BLaER1 (cell line): ENCODE measurements at regions not wholly inside any gene's neighbourhood (a gene's known extent, or its start where the extent isn't known, plus 50 kb on each side); places are given as distances from the start of the nearest gene placed in this dataset.
"Not testable (repeated sequence)": the region's sequence is repeated elsewhere in the genome, so short reads cannot be mapped to it uniquely, and the experiment has no call there.

Source experiments
- H3K27ac ChIP-seq: shearing (Covaris generic); formaldehyde crosslinking; 2 replicates; pipeline ENCODE4 v1.8.1; 2022
- H3K27me3 ChIP-seq: shearing (Covaris generic); formaldehyde crosslinking; 2 replicates; pipeline ENCODE4 v1.8.1; 2022
- H3K36me3 ChIP-seq: shearing (Covaris generic); formaldehyde crosslinking; 2 replicates; pipeline ENCODE4 v1.8.1; 2022
- H3K4me1 ChIP-seq: shearing (Covaris generic); formaldehyde crosslinking; 2 replicates; pipeline ENCODE4 v1.8.1; 2022
- H3K4me2 ChIP-seq: shearing (Covaris generic); formaldehyde crosslinking; 2 replicates; pipeline ENCODE4 v1.8.1; 2022
- H3K4me3 ChIP-seq: shearing (Covaris generic); formaldehyde crosslinking; 2 replicates; pipeline ENCODE4 v1.8.1; 2022
- H3K9ac ChIP-seq: shearing (Covaris generic); formaldehyde crosslinking; 2 replicates; pipeline ENCODE4 v1.8.1; 2022
- H3K9me3 ChIP-seq: shearing (Covaris generic); formaldehyde crosslinking; 2 replicates; pipeline ENCODE4 v1.8.1; 2022
- H4K20me1 ChIP-seq: shearing (Covaris generic); formaldehyde crosslinking; 2 replicates; pipeline ENCODE4 v1.8.1; 2022
- Cebpa-rat ChIP-seq: shearing (Covaris generic); IDR thresholded peaks from 2 replicates; pipeline ENCODE4 v1.8.1; 2022

DNA sequence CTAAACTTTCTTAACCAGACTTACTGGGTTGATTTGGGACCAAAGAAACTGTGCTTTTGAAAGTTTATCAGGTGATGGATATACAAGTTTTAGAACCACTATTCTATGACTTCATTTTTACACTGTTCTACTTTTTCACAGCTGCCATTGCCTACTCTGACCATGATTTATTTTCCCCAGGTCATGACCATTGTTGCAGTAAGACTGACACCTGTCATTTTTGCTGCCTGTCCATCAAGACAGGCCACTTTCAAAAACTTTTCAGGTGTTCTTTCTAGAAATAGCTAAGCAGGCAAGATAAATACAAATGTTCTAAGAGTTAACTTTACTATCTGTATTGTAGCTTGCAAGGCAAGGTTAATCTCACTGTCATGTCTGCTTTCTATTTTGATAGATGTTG, 147.9 kb upstream of the SEMA3C start:
- TF ChIP-seq Cebpa-rat: no peak
- H3K36me3 ChIP-seq: no peaks in the 10 kb centered on the region

DNA sequence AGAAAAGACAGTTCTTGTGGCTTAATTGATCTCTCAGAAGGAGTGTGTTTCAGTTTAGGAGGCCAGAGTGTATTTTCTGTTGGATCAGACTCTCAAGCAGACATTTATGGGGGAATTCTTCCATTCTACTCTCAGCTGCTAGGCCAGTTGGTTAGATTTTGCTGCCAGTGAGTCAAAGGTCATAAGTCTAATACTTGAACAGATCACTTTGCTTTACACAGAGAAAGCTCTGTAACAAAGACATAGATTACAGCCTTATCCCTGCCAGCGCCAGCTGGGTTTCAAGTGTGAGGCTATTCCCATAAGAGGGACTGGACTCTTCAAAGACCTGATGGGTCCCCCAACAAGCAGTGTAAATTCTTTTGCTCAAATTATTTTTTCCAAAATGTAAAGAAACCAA, 145.6 kb upstream of the SEMA3C start:
- Histone ChIP-seq H3K4me2 (no peak overlapping the region), H3K27me3 (no peaks in the 10 kb centered on the region), H4K20me1 (no peaks in the 10 kb centered on the region), H3K27ac (no peak overlapping the region), H3K4me1 (no peaks in the 10 kb centered on the region), H3K4me3 (no peak overlapping the region), H3K9ac (no peak overlapping the region), H3K9me3 (0 out of 2 replicates have a peak, but pooled peaks cover 1% of the 10 kb centered on the region), H3K36me3 (no peaks in the 10 kb centered on the region)
- TF ChIP-seq Cebpa-rat: no peak

More for the DNA sequence above, 147.9 kb upstream of the SEMA3C start:
- Histone ChIP-seq H3K4me1 (no peaks in the 10 kb centered on the region), H3K4me3 (no peak overlapping the region), H4K20me1 (no peaks in the 10 kb centered on the region), H3K9me3 (peaks cover 16% of the 10 kb centered on the region), H3K27me3 (no peaks in the 10 kb centered on the region), H3K9ac (no peak overlapping the region), H3K27ac (no peak overlapping the region), H3K4me2 (no peak overlapping the region)

DNA sequence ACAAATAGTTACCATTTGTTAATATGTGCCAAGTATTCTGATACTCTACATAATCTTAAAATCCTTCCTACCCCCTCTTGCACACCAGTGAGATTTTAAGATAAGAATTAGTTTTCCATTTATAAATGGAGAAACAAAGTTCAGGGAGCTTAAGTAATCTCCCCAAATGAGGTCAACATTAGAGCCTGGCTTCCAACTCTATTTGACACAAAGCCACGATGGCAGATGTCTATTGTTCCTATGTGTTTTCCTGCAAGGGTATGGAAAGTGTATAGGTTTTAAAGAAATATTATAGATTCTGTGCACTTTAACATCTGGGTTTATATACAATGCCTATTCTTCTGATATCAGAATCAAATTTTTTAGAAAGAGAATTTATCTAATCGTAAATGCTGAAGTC, 143.9 kb upstream of the SEMA3C start:
- TF ChIP-seq Cebpa-rat: no peak

GRCh38 chr7:81057469-81057868, 138.6 kb upstream of the SEMA3C start:
- H3K27me3 ChIP-seq, H3K9ac ChIP-seq, H3K27ac ChIP-seq, H3K4me3 ChIP-seq, H3K36me3 ChIP-seq, H4K20me1 ChIP-seq, H3K4me1 ChIP-seq, H3K4me2 ChIP-seq, H3K9me3 ChIP-seq: not testable (repeated sequence)

More for the DNA sequence above, 143.9 kb upstream of the SEMA3C start:
- Histone ChIP-seq H3K4me1 (no peaks in the 10 kb centered on the region), H3K4me2 (no peak overlapping the region), H3K36me3 (no peaks in the 10 kb centered on the region), H4K20me1 (no peaks in the 10 kb centered on the region), H3K27me3 (no peaks in the 10 kb centered on the region), H3K9me3 (no peaks in the 10 kb centered on the region), H3K27ac (no peak overlapping the region), H3K4me3 (no peak overlapping the region), H3K9ac (no peak overlapping the region)

DNA sequence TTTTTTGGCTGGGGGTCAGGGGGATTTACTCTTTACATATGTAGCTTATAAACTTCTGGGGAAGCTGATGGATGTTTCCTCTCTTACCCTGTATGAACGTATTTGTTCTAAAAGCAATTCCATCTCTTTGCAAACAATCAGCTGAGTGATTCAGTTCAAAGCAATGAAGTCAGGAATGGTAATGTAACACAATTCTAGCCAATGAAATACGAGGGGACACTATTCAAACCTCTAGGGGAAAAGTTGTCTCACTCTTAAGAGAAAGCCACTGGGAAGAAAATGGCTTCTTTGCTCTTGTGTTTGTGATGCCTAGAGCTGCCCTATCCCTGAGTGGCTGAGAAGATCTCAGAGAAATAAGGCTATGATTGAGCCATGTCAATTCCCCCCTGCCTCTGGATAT, 134.8 kb upstream of the SEMA3C start:
- Histone ChIP-seq H3K9me3 (0 out of 2 replicates have a peak, but pooled peaks cover 4% of the 10 kb centered on the region), H3K4me2 (no peak overlapping the region)

GRCh38 chr7:81051811-81052413, 133.1 kb upstream of the SEMA3C start:
- Histone ChIP-seq H4K20me1 (no peaks in the 10 kb centered on the region), H3K9ac (no peak overlapping the region), H3K27me3 (no peaks in the 10 kb centered on the region), H3K27ac (no peak overlapping the region), H3K9me3 (peaks cover 11% of the 10 kb centered on the region; the same call in 1 of the 2 replicates), H3K4me1 (no peaks in the 10 kb centered on the region), H3K36me3 (no peaks in the 10 kb centered on the region), H3K4me2 (no peak overlapping the region), H3K4me3 (no peak overlapping the region)
- TF ChIP-seq Cebpa-rat: no peak

More for the DNA sequence above, 134.8 kb upstream of the SEMA3C start:
- Histone ChIP-seq H3K27ac (no peak overlapping the region), H3K4me3 (no peak overlapping the region), H3K4me1 (no peaks in the 10 kb centered on the region), H3K36me3 (no peaks in the 10 kb centered on the region), H3K9ac (no peak overlapping the region), H4K20me1 (no peaks in the 10 kb centered on the region), H3K27me3 (no peaks in the 10 kb centered on the region)
- TF ChIP-seq Cebpa-rat: no peak

- Histone ChIP-seq H3K4me2 (no peak overlapping the region), H3K27me3 (no peaks in the 10 kb centered on the region), H3K9me3 (peaks cover 16% of the 10 kb centered on the region; the same call in 1 of the 2 replicates), H4K20me1 (no peaks in the 10 kb centered on the region), H3K4me3 (no peak overlapping the region), H3K9ac (no peak overlapping the region), H3K4me1 (no peaks in the 10 kb centered on the region), H3K36me3 (no peaks in the 10 kb centered on the region), H3K27ac (no peak overlapping the region)
- no peak for TF ChIP-seq Cebpa-rat
Measured at GRCh38 chr7:81045491-81046030, 126.7 kb upstream of the SEMA3C start.

DNA sequence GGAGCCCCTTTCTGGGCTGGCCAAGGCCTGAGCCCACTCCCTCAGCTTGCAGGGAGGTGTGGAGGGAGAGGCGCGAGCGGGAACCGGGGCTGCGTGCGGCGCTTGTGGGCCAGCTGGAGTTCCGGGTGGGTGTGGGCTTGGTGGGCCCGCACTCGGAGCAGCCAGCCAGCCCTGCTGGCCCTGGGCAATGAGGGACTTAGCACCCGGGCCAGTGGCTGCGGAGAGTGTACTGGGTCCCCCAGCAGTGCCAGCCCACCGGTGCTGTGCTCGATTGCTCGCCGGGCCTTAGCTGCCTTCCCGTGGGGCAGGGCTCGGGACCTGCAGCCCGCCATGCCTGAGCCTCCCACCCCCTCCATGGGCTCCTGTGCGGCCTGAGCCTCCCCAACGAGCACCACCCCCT, 123.8 kb upstream of the SEMA3C start:
- H3K36me3 ChIP-seq, H4K20me1 ChIP-seq, H3K4me1 ChIP-seq, H3K9ac ChIP-seq, H3K27ac ChIP-seq, H3K4me2 ChIP-seq, H3K4me3 ChIP-seq, H3K27me3 ChIP-seq: not testable (repeated sequence)
- peaks cover 11% of the 10 kb centered on the region; the same call in 1 of the 2 replicates for H3K9me3 ChIP-seq

GRCh38 chr7:81040496-81040895, 121.6 kb upstream of the SEMA3C start:
- Histone ChIP-seq H4K20me1 (no peaks in the 10 kb centered on the region), H3K4me3 (no peak overlapping the region), H3K4me1 (no peaks in the 10 kb centered on the region), H3K9ac (no peak overlapping the region), H3K27ac (no peak overlapping the region), H3K9me3 (no peaks in the 10 kb centered on the region), H3K27me3 (no peaks in the 10 kb centered on the region), H3K4me2 (no peak overlapping the region), H3K36me3 (no peaks in the 10 kb centered on the region)
- TF ChIP-seq Cebpa-rat: no peak

DNA sequence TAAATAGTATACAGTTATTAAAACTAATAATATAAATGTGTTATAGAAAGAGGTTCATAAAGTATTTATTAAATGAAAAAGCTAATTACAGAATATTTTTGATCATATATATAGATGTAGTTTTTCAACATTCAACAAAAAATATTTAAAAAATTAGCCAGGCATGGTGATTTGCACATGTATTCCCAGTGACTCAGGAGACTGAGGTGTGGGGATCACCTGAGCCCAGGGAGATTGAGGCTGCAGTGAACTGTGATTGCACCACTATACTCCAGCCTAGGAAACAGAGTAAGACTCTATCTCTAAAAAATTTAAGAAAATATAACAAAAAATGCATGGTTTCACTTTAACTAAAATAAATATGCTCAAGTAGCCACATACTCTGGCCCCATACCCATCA, 118.0 kb upstream of the SEMA3C start:
- H3K4me2 ChIP-seq: no peak overlapping the region
- H4K20me1 ChIP-seq: no peaks in the 10 kb centered on the region
- H3K36me3 ChIP-seq: no peaks in the 10 kb centered on the region
- H3K9ac ChIP-seq: no peak overlapping the region
- H3K9me3 ChIP-seq: no peaks in the 10 kb centered on the region
- no peak for TF ChIP-seq Cebpa-rat
- H3K4me1 ChIP-seq: no peaks in the 10 kb centered on the region
- H3K27ac ChIP-seq: no peak overlapping the region
- no peaks in the 10 kb centered on the region for H3K27me3 ChIP-seq
- no peak overlapping the region for H3K4me3 ChIP-seq

- H3K9ac ChIP-seq: no peak overlapping the region
- H4K20me1 ChIP-seq: no peaks in the 10 kb centered on the region
- no peak overlapping the region for H3K4me2 ChIP-seq
- no peaks in the 10 kb centered on the region for H3K36me3 ChIP-seq
- H3K27ac ChIP-seq: no peak overlapping the region
- H3K9me3 ChIP-seq: no peaks in the 10 kb centered on the region
- TF ChIP-seq Cebpa-rat: no peak
- H3K27me3 ChIP-seq: no peaks in the 10 kb centered on the region
- no peaks in the 10 kb centered on the region for H3K4me1 ChIP-seq
- H3K4me3 ChIP-seq: no peak overlapping the region
Measured at GRCh38 chr7:81036057-81036456, 117.2 kb upstream of the SEMA3C start.
